Activated B cell treated with CpG ODN at 0.5 μM for 24 hours (primary cell): ENCODE measurements at regions not wholly inside any gene's neighbourhood (a gene's known extent, or its start where the extent isn't known, plus 50 kb on each side); places are given as distances from the start of the nearest gene placed in this dataset.

Experiments used
- ATAC-seq: fragments of 200-7000 bp; cut with Tn5 transposase; one replicate; pipeline ENCODE4 v1.10.0; 2021; ENCODE audit warnings: low read depth, mild to moderate bottlenecking, moderate library complexity
- CTCF ChIA-PET: fragments of 350-600 bp; sonication (Branson Sonifier 250); formaldehyde crosslinking; loops from one replicate; lab custom pipeline; 2021; ENCODE audit warnings: antibody characterized with exemption; lab: Charles Lee
- POLR2A ChIA-PET: fragments of 350-600 bp; sonication (Branson Sonifier 250); formaldehyde crosslinking; loops from one replicate; lab custom pipeline; 2021; ENCODE audit warnings: antibody characterized with exemption; lab: Charles Lee
- DNase-seq: peaks from one replicate; pipeline ENCODE4 v3.0.0; 2022
- H3K27ac Mint-ChIP-seq: one replicate; pipeline ENCODE4 v1.8.0; 2020; ENCODE audit warnings: mixed read lengths
- H3K27me3 Mint-ChIP-seq: one replicate; pipeline ENCODE4 v1.8.0; 2021; ENCODE audit warnings: mixed read lengths
- H3K36me3 Mint-ChIP-seq: one replicate; pipeline ENCODE4 v1.8.0; 2021; ENCODE audit warnings: low read depth, mixed read lengths
- H3K4me1 Mint-ChIP-seq: one replicate; pipeline ENCODE4 v1.8.0; 2021; ENCODE audit warnings: mixed read lengths
- H3K4me3 Mint-ChIP-seq: one replicate; pipeline ENCODE4 v1.8.0; 2020; ENCODE audit warnings: mild to moderate bottlenecking, mixed read lengths
- H3K9me3 Mint-ChIP-seq: one replicate; pipeline ENCODE4 v1.8.0; 2020; ENCODE audit warnings: mixed read lengths
- intact Hi-C: fragments of 100-400 bp; cut with micrococcal nuclease; formaldehyde crosslinking; loops from one replicate; pipeline ENCODE4 v1.15.1; 2024
- TF ChIP-seq, protein P1 (sequence below): fragments of 200-600 bp; IDR thresholded peaks from one replicate; pipeline ENCODE4 v1.8.0; 2022; ENCODE audit warnings: antibody characterized with exemption, mild to moderate bottlenecking

- DNase-seq (no peak), ATAC-seq (no peak)
- intact Hi-C loops = no loop called here
- Mint-ChIP-seq H3K36me3 (no peaks in the 10 kb centered on the region), H3K27ac (no peak overlapping the region), H3K9me3 (peaks cover 9% of the 10 kb centered on the region), H3K4me1 (no peaks in the 10 kb centered on the region), H3K27me3 (no peaks in the 10 kb centered on the region), H3K4me3 (no peak overlapping the region)
- ChIA-PET POLR2A (no interaction called here), CTCF (no interaction called here)
- TF ChIP-seq, protein P1, sequence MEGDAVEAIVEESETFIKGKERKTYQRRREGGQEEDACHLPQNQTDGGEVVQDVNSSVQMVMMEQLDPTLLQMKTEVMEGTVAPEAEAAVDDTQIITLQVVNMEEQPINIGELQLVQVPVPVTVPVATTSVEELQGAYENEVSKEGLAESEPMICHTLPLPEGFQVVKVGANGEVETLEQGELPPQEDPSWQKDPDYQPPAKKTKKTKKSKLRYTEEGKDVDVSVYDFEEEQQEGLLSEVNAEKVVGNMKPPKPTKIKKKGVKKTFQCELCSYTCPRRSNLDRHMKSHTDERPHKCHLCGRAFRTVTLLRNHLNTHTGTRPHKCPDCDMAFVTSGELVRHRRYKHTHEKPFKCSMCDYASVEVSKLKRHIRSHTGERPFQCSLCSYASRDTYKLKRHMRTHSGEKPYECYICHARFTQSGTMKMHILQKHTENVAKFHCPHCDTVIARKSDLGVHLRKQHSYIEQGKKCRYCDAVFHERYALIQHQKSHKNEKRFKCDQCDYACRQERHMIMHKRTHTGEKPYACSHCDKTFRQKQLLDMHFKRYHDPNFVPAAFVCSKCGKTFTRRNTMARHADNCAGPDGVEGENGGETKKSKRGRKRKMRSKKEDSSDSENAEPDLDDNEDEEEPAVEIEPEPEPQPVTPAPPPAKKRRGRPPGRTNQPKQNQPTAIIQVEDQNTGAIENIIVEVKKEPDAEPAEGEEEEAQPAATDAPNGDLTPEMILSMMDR = no peak
These were observed 547.2 kb upstream of the CHORDC1 start for GRCh38 chr11:90770007-90770406.

- Mint-ChIP-seq H3K4me3 (no peak overlapping the region), H3K27me3 (no peaks in the 10 kb centered on the region), H3K4me1 (no peaks in the 10 kb centered on the region), H3K36me3 (no peaks in the 10 kb centered on the region), H3K27ac (no peak overlapping the region), H3K9me3 (peaks cover 2% of the 10 kb centered on the region)
- DNase-seq (no peak), ATAC-seq (no peak)
- TF ChIP-seq, protein P1 = no peak
- intact Hi-C loops = no loop called here
- POLR2A ChIA-PET = no interaction called here
- CTCF ChIA-PET = no interaction called here
These were observed 543.3 kb upstream of the CHORDC1 start for GRCh38 chr11:90766121-90766520.

DNA sequence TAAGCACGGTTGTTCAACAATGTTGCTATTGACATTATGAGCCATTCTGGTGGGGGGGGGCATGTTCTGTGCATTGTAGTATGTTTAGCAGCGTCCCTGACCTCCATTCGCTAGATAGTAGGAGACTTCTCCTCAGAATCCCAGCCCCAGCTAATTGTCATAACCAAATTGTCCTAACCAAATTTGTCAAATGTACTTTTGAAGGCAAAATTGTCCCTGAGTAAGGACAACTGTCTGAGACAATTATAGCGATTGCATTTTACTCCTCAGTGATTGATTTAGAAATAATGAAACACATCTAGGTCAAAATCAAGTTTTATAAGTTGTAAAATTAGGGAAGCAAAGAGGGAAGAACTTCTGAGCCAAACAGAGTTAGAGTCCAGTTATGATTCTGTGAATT, 541.8 kb upstream of the CHORDC1 start:
- ChIA-PET POLR2A (no interaction called here), CTCF (no interaction called here)
- Mint-ChIP-seq H3K36me3 (no peaks in the 10 kb centered on the region), H3K27me3 (no peaks in the 10 kb centered on the region), H3K9me3 (peaks cover 2% of the 10 kb centered on the region), H3K27ac (no peak overlapping the region), H3K4me1 (no peaks in the 10 kb centered on the region), H3K4me3 (no peak overlapping the region)
- DNase-seq = no peak
- ATAC-seq = no peak
- TF ChIP-seq, protein P1 = no peak
- intact Hi-C loops = no loop called here

- H3K4me1 Mint-ChIP-seq = no peaks in the 10 kb centered on the region
- no peak overlapping the region for H3K27ac Mint-ChIP-seq
- no peaks in the 10 kb centered on the region for H3K27me3 Mint-ChIP-seq
- ATAC-seq (no peak), DNase-seq (no peak)
- no peak overlapping the region for H3K4me3 Mint-ChIP-seq
- TF ChIP-seq, protein P1 = no peak
- ChIA-PET CTCF (no interaction called here), POLR2A (no interaction called here)
- intact Hi-C loops = no loop called here
- no peaks in the 10 kb centered on the region for H3K36me3 Mint-ChIP-seq
- no peaks in the 10 kb centered on the region for H3K9me3 Mint-ChIP-seq
These were observed 535.1 kb upstream of the CHORDC1 start for GRCh38 chr11:90757849-90758494.

GRCh38 chr11:90756617-90757016, 533.8 kb upstream of the CHORDC1 start:
- H3K27me3 Mint-ChIP-seq = no peaks in the 10 kb centered on the region
- intact Hi-C loops = no loop called here
- H3K9me3 Mint-ChIP-seq = peaks cover 4% of the 10 kb centered on the region
- ChIA-PET POLR2A (no interaction called here), CTCF (no interaction called here)
- H3K27ac Mint-ChIP-seq = no peak overlapping the region
- DNase-seq (no peak), ATAC-seq (no peak)
- TF ChIP-seq, protein P1 = no peak
- no peak overlapping the region for H3K4me3 Mint-ChIP-seq
- no peaks in the 10 kb centered on the region for H3K4me1 Mint-ChIP-seq
- no peaks in the 10 kb centered on the region for H3K36me3 Mint-ChIP-seq
